NCI-H748 treated with DMSO at 0.1 percent for 48 hours (cell line): ENCODE measurements at regions not wholly inside any gene's neighbourhood (a gene's known extent, or its start where the extent isn't known, plus 50 kb on each side); places are given as distances from the start of the nearest gene placed in this dataset.

Experiments used
- DNase-seq: peaks from one replicate; lab custom pipeline; 2025; lab: John Stamatoyannopoulos, UW

- DNase-seq = no peak
Observed at GRCh38 chr5:6831678-6832671, 118.7 kb downstream of the TENT4A start.

DNA sequence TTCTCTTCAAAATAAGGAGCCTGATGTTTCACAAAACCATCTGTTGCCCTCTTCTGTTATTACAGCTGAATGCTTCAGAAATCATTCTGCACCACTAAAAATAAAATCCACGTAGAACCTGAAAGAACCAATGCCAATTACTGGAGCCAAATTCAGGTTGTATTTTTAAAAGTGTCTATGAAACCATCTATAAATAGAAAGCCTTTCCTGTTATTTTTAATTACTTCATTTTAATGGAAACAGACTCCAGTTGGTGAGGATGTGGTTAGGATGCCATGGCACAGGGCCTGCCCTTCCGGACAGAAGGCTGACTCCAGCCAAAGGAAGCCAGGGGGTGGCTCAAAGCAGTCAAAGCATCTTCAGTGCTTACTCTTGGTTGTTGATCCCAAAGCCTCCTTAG, 119.8 kb downstream of the TENT4A start:
- no peak for DNase-seq

DNA sequence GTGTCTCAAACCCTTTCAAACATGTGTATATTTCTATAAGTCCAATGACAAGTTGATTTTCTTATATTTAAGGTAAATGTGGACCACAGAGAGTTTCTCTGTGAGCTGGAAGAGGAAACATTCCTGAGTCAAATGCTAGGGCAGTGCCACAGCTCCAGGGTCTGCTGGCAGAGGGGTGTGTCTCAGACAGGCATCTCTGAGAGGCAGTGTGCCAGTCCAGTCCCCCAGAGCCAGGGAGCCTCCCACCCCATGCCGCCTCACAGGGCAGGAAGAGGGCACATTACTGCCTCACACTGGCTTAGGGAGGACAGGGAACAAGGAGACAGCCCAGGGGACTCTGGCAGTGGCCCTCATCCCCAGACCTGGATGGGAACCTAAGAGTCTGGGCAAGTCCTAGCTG, 120.2 kb downstream of the TENT4A start:
- no peak for DNase-seq

- no peak for DNase-seq
Observed at GRCh38 chr5:6837095-6837494, 123.9 kb downstream of the TENT4A start.

- DNase-seq = no peak
Observed at GRCh38 chr5:6837519-6838110, 124.4 kb downstream of the TENT4A start.

DNA sequence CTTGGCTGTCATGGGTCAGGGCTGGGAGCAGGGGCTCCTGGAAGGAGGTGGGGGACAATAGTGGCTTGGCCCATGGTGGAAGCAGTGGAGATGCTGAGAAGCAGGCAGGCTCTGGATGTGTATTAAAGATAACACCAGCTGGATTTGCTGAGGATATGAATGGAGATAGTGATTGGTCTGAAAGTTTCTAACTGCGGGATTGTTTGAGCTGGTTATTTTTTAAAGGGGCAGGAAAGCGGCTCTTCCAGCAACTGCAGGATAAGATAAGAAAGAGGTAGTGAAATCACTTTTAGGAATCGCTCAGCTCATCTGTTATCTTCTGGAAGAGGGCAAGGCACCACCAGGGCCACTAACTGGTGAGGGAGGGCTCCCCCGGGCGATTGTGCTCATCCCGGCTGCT, 125.5 kb downstream of the TENT4A start:
- no peak for DNase-seq

- no peak for DNase-seq
Observed at GRCh38 chr5:6840136-6840793, 127.0 kb downstream of the TENT4A start.

DNA sequence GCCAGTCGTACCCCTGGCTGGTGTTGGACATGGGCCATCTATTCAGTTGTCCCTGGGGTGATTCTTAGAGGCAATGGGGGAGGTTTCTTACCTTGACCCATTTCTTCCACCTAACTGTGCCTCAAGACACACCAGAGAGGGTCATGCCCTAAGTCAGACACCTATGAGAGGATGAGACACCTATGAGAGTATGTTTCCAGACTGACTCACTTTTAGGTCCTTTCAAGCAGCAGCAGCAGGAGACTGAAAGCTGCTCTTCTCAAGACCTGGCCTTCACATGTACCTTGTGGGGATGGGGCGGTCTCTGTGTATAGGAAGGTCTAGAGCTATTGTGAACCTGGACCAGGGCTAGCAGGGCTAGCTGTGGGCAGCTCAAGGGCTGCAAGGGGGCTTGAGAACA, 130.1 kb downstream of the TENT4A start:
- DNase-seq = no peak

DNA sequence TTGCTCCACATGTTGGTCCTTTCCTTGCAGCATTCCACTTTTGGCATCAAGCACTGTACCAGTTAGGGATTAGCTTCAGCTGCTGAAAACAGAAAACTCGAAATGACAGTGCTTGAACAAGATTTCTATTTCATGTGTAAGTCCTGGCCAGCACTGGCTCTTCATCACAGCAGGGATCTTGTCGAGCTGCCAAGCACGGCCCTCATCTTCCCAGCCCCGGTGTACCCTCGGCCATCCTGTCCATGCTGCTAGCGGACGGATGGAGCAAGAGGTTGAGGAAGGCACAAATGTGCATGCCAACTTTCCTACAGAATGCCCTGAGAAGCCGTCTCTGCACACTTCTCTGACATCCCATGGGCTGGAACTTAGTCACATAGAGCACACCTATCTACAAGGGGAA, 130.6 kb downstream of the TENT4A start:
- DNase-seq = no peak

DNA sequence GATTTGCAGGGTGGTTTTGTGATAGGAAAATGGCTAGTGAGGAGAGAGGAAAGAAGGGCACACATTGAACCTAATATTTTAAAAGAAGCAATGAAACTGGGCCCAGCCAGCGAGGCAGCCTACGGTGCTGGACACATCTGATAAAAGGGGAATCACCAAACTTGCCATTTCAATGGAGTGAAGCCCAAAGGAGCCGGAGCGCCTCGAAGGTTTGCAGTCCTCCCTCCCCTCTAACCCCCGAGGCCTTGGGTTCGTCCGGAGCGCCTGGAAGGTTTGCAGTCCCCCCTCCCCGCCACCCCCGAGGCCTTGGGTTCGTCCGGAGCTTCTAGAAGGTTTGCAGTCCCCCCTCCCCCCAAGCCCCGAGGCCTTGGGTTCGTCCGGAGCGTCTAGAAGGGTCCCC, 132.6 kb downstream of the TENT4A start:
- no peak for DNase-seq

GRCh38 chr5:6847870-6848269, 134.6 kb downstream of the TENT4A start:
- DNase-seq = no peak

- no peak for DNase-seq
Observed at GRCh38 chr5:6849316-6850105, 136.3 kb downstream of the TENT4A start.

DNA sequence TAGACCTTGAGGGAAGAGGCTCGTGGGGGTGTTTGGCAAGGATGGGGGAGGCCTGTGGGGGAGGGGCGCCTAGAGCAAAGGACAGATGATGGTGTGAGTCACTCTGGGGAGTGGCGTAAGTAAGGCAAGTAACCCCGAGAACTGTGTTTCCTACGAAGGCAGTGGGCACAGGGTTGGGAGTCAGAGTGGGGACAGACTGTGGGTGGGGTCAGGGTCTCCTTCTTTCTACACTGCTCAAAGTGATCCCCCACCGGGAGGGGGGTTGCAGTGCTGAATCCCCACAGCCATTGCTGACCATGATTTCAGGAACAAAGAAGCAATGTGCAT, 136.8 kb downstream of the TENT4A start:
- DNase-seq = no peak

DNA sequence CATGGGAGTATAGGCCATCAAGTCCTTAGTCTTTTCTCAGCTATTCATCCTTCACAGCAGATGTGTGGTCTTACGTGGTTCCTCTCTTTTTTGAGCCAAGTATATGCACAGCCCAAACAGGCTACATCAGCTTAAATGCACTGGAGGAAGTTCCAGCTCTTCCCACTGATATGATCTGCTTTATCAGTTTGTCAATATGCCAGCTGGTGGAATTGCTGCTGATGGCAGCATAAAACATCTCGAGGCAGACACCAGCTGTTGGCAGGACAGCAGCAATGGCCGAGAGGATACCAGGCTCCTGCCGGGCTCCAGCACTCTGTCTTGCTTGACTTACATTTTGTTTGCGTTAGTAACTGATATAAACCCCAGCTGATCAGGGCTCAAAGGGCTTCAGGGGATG, 143.4 kb downstream of the TENT4A start:
- no peak for DNase-seq

- no peak for DNase-seq
Observed at GRCh38 chr5:6858419-6858818, 145.2 kb downstream of the TENT4A start.

- DNase-seq = no peak
Observed at GRCh38 chr5:6859023-6859422, 145.8 kb downstream of the TENT4A start.

GRCh38 chr5:6859951-6860638, 146.9 kb downstream of the TENT4A start:
- DNase-seq = no peak

GRCh38 chr5:6861036-6861435, 147.8 kb downstream of the TENT4A start:
- no peak for DNase-seq

GRCh38 chr5:6861667-6862066, 148.4 kb downstream of the TENT4A start:
- no peak for DNase-seq

- DNase-seq = no peak
Observed at GRCh38 chr5:6862306-6862705, 149.1 kb downstream of the TENT4A start.

DNA sequence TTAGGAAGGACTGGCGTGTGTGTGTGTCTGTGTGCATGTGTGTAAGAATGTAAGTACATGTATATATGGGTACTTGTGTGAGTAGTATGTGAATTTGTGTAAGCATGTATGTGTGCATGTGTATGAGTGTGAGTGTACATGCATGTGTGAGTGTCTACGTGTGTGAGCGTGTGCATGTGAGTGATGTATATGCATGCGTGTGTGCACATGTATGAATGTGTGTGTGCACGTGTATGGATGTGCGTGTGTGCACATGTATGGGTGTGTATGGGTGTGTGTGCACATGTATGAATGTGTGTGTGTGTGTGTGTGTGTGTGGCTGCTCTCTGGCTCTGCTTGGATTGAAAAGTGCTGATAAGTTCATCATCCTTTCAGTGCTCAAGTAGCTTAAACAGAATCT, 154.5 kb downstream of the TENT4A start:
- DNase-seq = no peak

GRCh38 chr5:6868171-6868570, 154.9 kb downstream of the TENT4A start:
- no peak for DNase-seq
